ENCODE measurements at regions not wholly inside any gene's neighbourhood (a gene's known extent, or its start where the extent isn't known, plus 50 kb on each side); places are given as distances from the start of the nearest gene placed in this dataset.

GRCh38 chr6:141925001-141925400 is 207.7 kb upstream of the GJE1 start:
- TF ChIP-seq CTCF (conservative IDR thresholded peaks at IDR 0.05; ENCODE audit: low read depth, low read length) = no peak
- TF ChIP-seq EZH2 (IDR thresholded peaks at IDR 0.05; ENCODE audit: borderline replicate concordance, low read depth, low read length, poor library complexity, severe bottlenecking) = no peak

All from A673 (cell line).